Medulla oblongata (tissue), 1 donor: ENCODE measurements at regions not wholly inside any gene's neighbourhood (a gene's known extent, or its start where the extent isn't known, plus 50 kb on each side); places are given as distances from the start of the nearest gene placed in this dataset.

ENCODE experiments used
- DNase-seq: peaks from one replicate; pipeline ENCODE4 v3.0.0-alpha.2; 2015; ENCODE audit errors: extremely low spot score

GRCh38 chr2:104528101-104528500 is 325.8 kb upstream of the POU3F3 start:
- no peak for DNase-seq

GRCh38 chr2:104531122-104531521 is 322.8 kb upstream of the POU3F3 start:
- no peak for DNase-seq

- no peak for DNase-seq
Measured at GRCh38 chr2:104537116-104537515, 316.8 kb upstream of the POU3F3 start.

- no peak for DNase-seq
Measured at GRCh38 chr2:104538077-104538476, 315.8 kb upstream of the POU3F3 start.

GRCh38 chr2:104539649-104540048 is 314.3 kb upstream of the POU3F3 start:
- no peak for DNase-seq

- DNase-seq = no peak
Measured at GRCh38 chr2:104545055-104545454, 308.9 kb upstream of the POU3F3 start.

GRCh38 chr2:104546537-104546936 is 307.4 kb upstream of the POU3F3 start:
- DNase-seq = no peak

GRCh38 chr2:104547221-104547620 is 306.7 kb upstream of the POU3F3 start:
- no peak for DNase-seq

- DNase-seq = no peak
Measured at GRCh38 chr2:104561251-104561650, 292.7 kb upstream of the POU3F3 start.

- no peak for DNase-seq
Measured at GRCh38 chr2:104562537-104562936, 291.4 kb upstream of the POU3F3 start.

- no peak for DNase-seq
Measured at GRCh38 chr2:104563398-104563996, 290.4 kb upstream of the POU3F3 start.

- no peak for DNase-seq
Measured at GRCh38 chr2:104568247-104568646, 285.7 kb upstream of the POU3F3 start.

- DNase-seq = no peak
Measured at GRCh38 chr2:104570259-104570658, 283.7 kb upstream of the POU3F3 start.

GRCh38 chr2:104572834-104573233 is 281.1 kb upstream of the POU3F3 start:
- no peak for DNase-seq

GRCh38 chr2:104574367-104574766 is 279.5 kb upstream of the POU3F3 start:
- no peak for DNase-seq

- DNase-seq = no peak
Measured at GRCh38 chr2:104577143-104577542, 276.8 kb upstream of the POU3F3 start.

GRCh38 chr2:104582471-104582870 is 271.4 kb upstream of the POU3F3 start:
- no peak for DNase-seq

- peak; percentile 20 for DNase-seq
Measured at GRCh38 chr2:104583811-104584210, 270.1 kb upstream of the POU3F3 start.

- DNase-seq = peak; percentile 27
Measured at GRCh38 chr2:104584393-104584792, 269.5 kb upstream of the POU3F3 start.

GRCh38 chr2:104595576-104595975 is 258.3 kb upstream of the POU3F3 start:
- DNase-seq = no peak

GRCh38 chr2:104597942-104598341 is 256.0 kb upstream of the POU3F3 start:
- DNase-seq = no peak

GRCh38 chr2:104598636-104599035 is 255.3 kb upstream of the POU3F3 start:
- DNase-seq = no peak

GRCh38 chr2:104599787-104600510 is 254.0 kb upstream of the POU3F3 start:
- DNase-seq = no peak

- DNase-seq = no peak
Measured at GRCh38 chr2:104606056-104606455, 247.9 kb upstream of the POU3F3 start.
